A673 (cell line): ENCODE measurements at regions not wholly inside any gene's neighbourhood (a gene's known extent, or its start where the extent isn't known, plus 50 kb on each side); places are given as distances from the start of the nearest gene placed in this dataset.

Experiments used
- BruUV-seq: library from RNA; stranded (reverse); fragments of 400-500 nt; replicated peaks from 2 replicates; lab custom pipeline; 2021; lab: Mats Ljungman, UMichigan
- CTCF ChIA-PET: fragments of 300-600 bp; sonication (Branson Sonifier 250); formaldehyde crosslinking; loops from one replicate; lab custom pipeline; 2022; ENCODE audit warnings: antibody characterized with exemption; lab: Charles Lee
- POLR2A ChIA-PET: fragments of 300-600 bp; sonication (Branson Sonifier 250); formaldehyde crosslinking; loops from one replicate; lab custom pipeline; 2022; ENCODE audit warnings: antibody characterized with exemption; ENCODE audit not compliant: low non-redundant PET; lab: Charles Lee
- DNase-seq: peaks from one replicate; pipeline ENCODE4 v3.0.0-alpha.2; 2015; ENCODE audit warnings: low spot score
- H3K27ac ChIP-seq: fragments of 200-600 bp; sonication (generic); 2 replicates; pipeline ENCODE4 v1.5.1; 2016; ENCODE audit warnings: mixed run types, low read depth, mild to moderate bottlenecking, mixed read lengths, antibody characterized with exemption, low read length; ENCODE audit not compliant: poor library complexity, severe bottlenecking
- H3K27me3 ChIP-seq: fragments of 200-600 bp; sonication (generic); replicated peaks from 2 replicates; pipeline ENCODE4 v1.6.1; 2017; ENCODE audit warnings: mixed run types, low read depth, mild to moderate bottlenecking, mixed read lengths, antibody characterized with exemption, low read length; ENCODE audit not compliant: insufficient read depth, poor library complexity
- H3K36me3 ChIP-seq: fragments of 200-600 bp; sonication (generic); 2 replicates; pipeline ENCODE4 v1.6.1; 2016; ENCODE audit warnings: mixed run types, mild to moderate bottlenecking, mixed read lengths, antibody characterized with exemption, low read length; ENCODE audit not compliant: insufficient read depth, poor library complexity, severe bottlenecking
- H3K4me1 ChIP-seq: fragments of 200-600 bp; sonication (generic); 2 replicates; pipeline ENCODE4 v1.6.1; 2017; ENCODE audit warnings: mixed run types, mild to moderate bottlenecking, mixed read lengths, antibody characterized with exemption, low read length; ENCODE audit not compliant: insufficient read depth, poor library complexity, severe bottlenecking
- H3K4me3 ChIP-seq: fragments of 200-600 bp; sonication (generic); 2 replicates; pipeline ENCODE4 v1.5.1; 2016; ENCODE audit warnings: low read depth, mixed run types, mild to moderate bottlenecking, mixed read lengths, low read length; ENCODE audit not compliant: poor library complexity, severe bottlenecking
- H3K9me3 ChIP-seq: fragments of 200-600 bp; sonication (generic); 2 replicates; pipeline ENCODE4 v1.6.1; 2016; ENCODE audit warnings: mixed run types, low read depth, mild to moderate bottlenecking, mixed read lengths, antibody characterized with exemption, low read length; ENCODE audit not compliant: poor library complexity, severe bottlenecking
- EZH2 ChIP-seq: fragments of 200-600 bp; sonication (generic); IDR thresholded peaks from 2 replicates; pipeline ENCODE4 v1.6.1; 2017; ENCODE audit warnings: borderline replicate concordance, low read depth, mild to moderate bottlenecking, mixed read lengths, antibody characterized with exemption, low read length; ENCODE audit not compliant: poor library complexity, severe bottlenecking
- intact Hi-C: fragments of 100-400 bp; cut with micrococcal nuclease; formaldehyde crosslinking; loops from one replicate; pipeline ENCODE4 v1.10.0; 2022; ENCODE audit not compliant: unreplicated experiment
- TF ChIP-seq, protein P1 (sequence below): fragments of 300-800, 200-600 bp; sonication (generic); conservative IDR thresholded peaks from 2 replicates; pipeline ENCODE4 v1.5.1; 2017; ENCODE audit warnings: low read depth, mild to moderate bottlenecking, antibody characterized with exemption, low read length, moderate library complexity, mixed read lengths

DNA sequence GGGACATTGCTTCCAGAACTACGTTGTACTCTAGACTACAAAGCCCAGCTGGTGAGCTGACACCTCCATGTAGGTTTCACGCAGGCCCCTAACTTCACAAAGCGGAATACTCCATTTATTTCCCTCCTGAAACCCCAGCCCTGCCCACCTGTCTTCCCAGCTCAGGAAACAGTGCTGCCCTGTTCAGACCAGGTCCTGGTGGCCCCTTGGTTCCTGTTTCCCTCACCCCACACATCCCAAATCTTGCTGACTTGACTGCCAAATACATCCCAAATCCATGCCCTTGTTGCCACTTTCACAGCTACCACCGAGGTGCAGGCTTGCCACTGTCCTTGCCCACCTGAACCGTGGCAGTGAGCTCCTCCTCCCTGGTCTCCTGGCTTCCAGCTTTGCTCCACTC, 113.1 kb upstream of the PTPN1 start:
- ChIA-PET POLR2A (no interaction called here), CTCF (no interaction called here)
- Histone ChIP-seq H3K27ac (no peak overlapping the region), H3K36me3 (no peaks in the 10 kb centered on the region), H3K4me1 (no peaks in the 10 kb centered on the region), H3K27me3 (no peaks in the 10 kb centered on the region), H3K9me3 (no peaks in the 10 kb centered on the region), H3K4me3 (no peak overlapping the region)
- intact Hi-C loops = no loop called here
- BruUV-seq = no TSS peak
- no peak for TF ChIP-seq EZH2
- TF ChIP-seq, protein P1, sequence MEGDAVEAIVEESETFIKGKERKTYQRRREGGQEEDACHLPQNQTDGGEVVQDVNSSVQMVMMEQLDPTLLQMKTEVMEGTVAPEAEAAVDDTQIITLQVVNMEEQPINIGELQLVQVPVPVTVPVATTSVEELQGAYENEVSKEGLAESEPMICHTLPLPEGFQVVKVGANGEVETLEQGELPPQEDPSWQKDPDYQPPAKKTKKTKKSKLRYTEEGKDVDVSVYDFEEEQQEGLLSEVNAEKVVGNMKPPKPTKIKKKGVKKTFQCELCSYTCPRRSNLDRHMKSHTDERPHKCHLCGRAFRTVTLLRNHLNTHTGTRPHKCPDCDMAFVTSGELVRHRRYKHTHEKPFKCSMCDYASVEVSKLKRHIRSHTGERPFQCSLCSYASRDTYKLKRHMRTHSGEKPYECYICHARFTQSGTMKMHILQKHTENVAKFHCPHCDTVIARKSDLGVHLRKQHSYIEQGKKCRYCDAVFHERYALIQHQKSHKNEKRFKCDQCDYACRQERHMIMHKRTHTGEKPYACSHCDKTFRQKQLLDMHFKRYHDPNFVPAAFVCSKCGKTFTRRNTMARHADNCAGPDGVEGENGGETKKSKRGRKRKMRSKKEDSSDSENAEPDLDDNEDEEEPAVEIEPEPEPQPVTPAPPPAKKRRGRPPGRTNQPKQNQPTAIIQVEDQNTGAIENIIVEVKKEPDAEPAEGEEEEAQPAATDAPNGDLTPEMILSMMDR = no peak
- no peak for DNase-seq

DNA sequence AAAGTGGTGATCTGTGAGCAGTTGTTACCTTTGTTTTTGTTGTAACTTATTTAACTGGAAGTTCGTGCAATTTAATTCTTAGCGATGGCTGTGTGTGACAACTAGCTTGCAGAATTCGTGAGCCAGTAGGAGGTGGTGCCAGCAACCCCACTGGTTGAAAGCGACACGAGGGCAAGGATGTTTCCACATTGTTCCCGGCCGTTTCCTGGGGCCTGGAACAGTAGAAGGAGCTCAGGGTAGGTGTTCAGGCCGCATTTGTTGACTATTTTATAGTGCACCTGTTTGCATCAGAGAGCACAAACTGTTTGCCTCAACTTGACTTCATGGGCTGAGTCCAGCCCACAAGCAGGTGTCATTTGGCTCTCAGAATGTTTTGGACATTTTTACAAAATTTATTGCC, 112.1 kb upstream of the PTPN1 start:
- Histone ChIP-seq H3K27ac (no peak overlapping the region), H3K36me3 (no peaks in the 10 kb centered on the region), H3K4me1 (no peaks in the 10 kb centered on the region), H3K27me3 (no peaks in the 10 kb centered on the region), H3K9me3 (no peaks in the 10 kb centered on the region), H3K4me3 (no peak overlapping the region)
- no peak for TF ChIP-seq EZH2
- TF ChIP-seq, protein P1 = no peak
- no peak for DNase-seq
- no TSS peak for BruUV-seq
- POLR2A ChIA-PET = no interaction called here
- intact Hi-C loops = no loop called here
- CTCF ChIA-PET = no interaction called here

DNA sequence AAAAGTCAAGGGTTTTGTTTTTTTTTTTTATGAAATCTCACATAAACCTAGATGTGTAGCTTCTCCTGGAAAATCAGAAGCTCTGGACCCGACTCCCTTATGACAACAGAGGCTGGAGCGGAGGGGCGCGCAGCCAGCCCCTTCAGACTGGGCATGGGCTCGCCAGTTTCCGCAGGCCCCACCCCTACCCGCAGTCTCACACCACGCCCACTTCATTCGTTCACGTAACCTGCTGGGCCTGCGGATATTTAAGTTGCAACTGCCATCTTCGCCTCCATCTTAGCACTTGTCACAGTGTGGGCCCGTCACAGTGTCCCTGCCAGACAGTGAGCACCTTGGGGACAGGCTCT, 111.7 kb upstream of the PTPN1 start:
- no TSS peak for BruUV-seq
- CTCF ChIA-PET = no interaction called here
- Histone ChIP-seq H3K9me3 (no peaks in the 10 kb centered on the region), H3K27me3 (no peaks in the 10 kb centered on the region), H3K27ac (no peak overlapping the region), H3K4me1 (no peaks in the 10 kb centered on the region), H3K36me3 (no peaks in the 10 kb centered on the region), H3K4me3 (no peak overlapping the region)
- no peak for DNase-seq
- POLR2A ChIA-PET = no interaction called here
- TF ChIP-seq, protein P1 = no peak
- TF ChIP-seq EZH2 = no peak
- intact Hi-C loops = no loop called here
